ENCODE measurements at regions not wholly inside any gene's neighbourhood (a gene's known extent, or its start where the extent isn't known, plus 50 kb on each side); places are given as distances from the start of the nearest gene placed in this dataset.
A peak's percentile ranks its signal among the peaks of the same experiment; 100 is the strongest.

DNA sequence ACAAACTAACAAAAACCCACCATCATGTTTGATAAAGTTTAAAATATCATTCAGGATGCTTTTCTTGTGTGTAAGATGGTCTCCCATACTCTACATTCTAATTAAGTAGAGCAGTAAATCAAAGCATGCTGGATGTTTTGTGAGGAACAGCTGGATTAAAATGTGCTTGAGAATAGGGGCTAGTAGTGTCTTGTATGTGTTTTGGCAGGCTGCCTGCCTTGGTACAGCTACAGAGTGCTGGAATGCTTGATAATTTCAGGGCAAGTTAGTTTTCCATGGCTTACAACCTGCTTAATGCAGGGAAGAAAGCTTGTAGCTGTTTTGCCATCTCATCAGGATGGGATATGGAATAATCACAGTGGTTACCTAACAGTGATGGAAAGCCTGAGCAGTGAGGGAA is 636.6 kb upstream of the MMS22L start:
- TF ChIP-seq CTCF (IDR thresholded peaks at IDR 0.05; ENCODE audit: insufficient read depth, low read length, severe bottlenecking): no peak
- DNase-seq (ENCODE audit: low read depth) (peak; percentile 51), FAIRE-seq (no peak)
- H3K4me3 ChIP-seq (ENCODE audit: low read depth, low read length): no peak overlapping the region
- H3K27me3 ChIP-seq (ENCODE audit: control insufficient read depth, insufficient read depth, low read length): peaks cover 2% of the 10 kb centered on the region
- H3K36me3 ChIP-seq (ENCODE audit: control insufficient read depth, insufficient read depth, low read length): no peaks in the 10 kb centered on the region

DNA sequence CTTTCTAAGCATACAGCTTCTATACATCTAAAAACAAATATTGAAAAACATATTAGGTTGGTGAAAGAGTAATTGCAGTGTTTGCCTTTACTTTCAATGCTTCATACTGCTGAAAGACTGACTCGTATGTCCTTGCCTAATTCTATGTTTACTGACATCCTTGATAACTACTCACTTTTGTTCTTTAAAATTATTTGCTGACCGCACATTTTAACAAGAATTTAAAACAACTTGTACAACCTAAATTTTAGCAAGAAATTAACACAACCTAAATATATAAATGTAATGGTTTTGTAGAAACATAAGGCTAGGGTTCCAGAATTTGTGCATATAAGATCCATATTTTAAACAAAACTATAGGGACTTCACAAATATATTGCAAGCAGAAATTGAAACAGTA is 640.2 kb upstream of the MMS22L start:
- H3K4me3 ChIP-seq (ENCODE audit: low read depth, low read length): no peak overlapping the region
- FAIRE-seq (no peak), DNase-seq (ENCODE audit: low read depth) (no peak)
- H3K36me3 ChIP-seq (ENCODE audit: control insufficient read depth, insufficient read depth, low read length): no peaks in the 10 kb centered on the region
- no peaks in the 10 kb centered on the region for H3K27me3 ChIP-seq (ENCODE audit: control insufficient read depth, insufficient read depth, low read length)
- no peak for TF ChIP-seq CTCF (IDR thresholded peaks at IDR 0.05; ENCODE audit: insufficient read depth, low read length, severe bottlenecking)

GRCh38 chr6:97925504-97925903 is 642.5 kb upstream of the MMS22L start:
- no peaks in the 10 kb centered on the region for H3K27me3 ChIP-seq (ENCODE audit: control insufficient read depth, insufficient read depth, low read length)
- TF ChIP-seq CTCF (IDR thresholded peaks at IDR 0.05; ENCODE audit: insufficient read depth, low read length, severe bottlenecking): peak; percentile 34
- FAIRE-seq (no peak), DNase-seq (ENCODE audit: low read depth) (peak; percentile 36)
- H3K36me3 ChIP-seq (ENCODE audit: control insufficient read depth, insufficient read depth, low read length): no peaks in the 10 kb centered on the region
- no peak overlapping the region for H3K4me3 ChIP-seq (ENCODE audit: low read depth, low read length)

DNA sequence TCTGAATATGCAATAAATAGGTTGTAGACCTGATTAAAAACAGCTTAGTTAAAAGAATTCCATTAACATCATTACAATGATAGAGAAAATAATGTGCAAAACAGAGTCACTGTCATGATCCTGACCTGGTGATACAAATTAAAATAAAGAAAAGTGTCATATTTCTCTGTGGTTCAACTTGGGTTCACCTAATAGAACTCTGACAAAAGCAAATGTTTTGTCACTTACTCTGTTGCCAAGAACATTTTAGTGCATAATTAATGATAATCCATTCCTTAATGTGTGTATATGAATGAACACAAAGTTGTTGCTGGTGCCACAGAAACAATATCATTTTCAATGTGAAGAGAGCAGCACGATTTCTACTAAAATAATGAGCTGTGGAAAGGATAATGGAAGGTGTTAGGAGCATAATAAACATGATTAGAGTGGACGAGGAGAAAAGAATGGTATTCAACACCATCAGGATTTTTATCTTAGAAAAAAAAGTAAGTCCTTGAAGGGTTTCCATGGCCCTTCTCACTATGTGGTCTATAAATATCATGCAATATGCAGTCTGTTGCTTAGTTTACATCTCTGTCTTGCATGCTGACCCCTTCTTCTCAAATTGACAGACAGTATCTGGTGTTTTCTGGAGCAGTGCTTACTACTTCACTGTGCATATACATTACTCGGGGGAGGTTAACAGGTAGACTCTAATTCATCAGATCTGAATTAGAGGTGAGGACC is 656.6 kb upstream of the MMS22L start:
- FAIRE-seq (no peak), DNase-seq (ENCODE audit: low read depth) (no peak)
- Histone ChIP-seq H3K4me3 (ENCODE audit: low read depth, low read length) (no peak overlapping the region), H3K27me3 (ENCODE audit: control insufficient read depth, insufficient read depth, low read length) (no peaks in the 10 kb centered on the region), H3K36me3 (ENCODE audit: control insufficient read depth, insufficient read depth, low read length) (no peaks in the 10 kb centered on the region)
- no peak for TF ChIP-seq CTCF (IDR thresholded peaks at IDR 0.05; ENCODE audit: insufficient read depth, low read length, severe bottlenecking)

DNA sequence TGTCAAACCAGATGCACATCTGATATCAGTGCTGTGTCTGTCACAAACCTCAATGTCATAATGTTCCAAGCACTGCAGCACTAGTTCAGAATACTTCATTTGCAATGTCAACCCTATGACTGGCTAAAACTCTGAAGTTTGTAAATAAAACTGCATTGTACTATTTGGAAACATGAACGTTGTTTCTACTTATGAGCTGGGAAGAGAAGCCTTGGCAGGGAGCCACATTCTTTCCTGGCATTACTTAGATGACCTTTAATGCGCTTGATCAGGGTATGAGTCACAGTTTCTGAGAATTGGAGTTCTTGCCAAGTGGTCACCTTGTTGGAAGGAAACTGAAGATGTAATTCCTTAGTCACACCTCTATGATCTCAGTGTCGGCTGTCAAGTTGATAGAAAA is 664.8 kb upstream of the MMS22L start:
- H3K36me3 ChIP-seq (ENCODE audit: control insufficient read depth, insufficient read depth, low read length): no peaks in the 10 kb centered on the region
- no peak overlapping the region for H3K4me3 ChIP-seq (ENCODE audit: low read depth, low read length)
- TF ChIP-seq CTCF (IDR thresholded peaks at IDR 0.05; ENCODE audit: insufficient read depth, low read length, severe bottlenecking): no peak
- FAIRE-seq (no peak), DNase-seq (ENCODE audit: low read depth) (peak; percentile 99)
- H3K27me3 ChIP-seq (ENCODE audit: control insufficient read depth, insufficient read depth, low read length): no peaks in the 10 kb centered on the region

DNA sequence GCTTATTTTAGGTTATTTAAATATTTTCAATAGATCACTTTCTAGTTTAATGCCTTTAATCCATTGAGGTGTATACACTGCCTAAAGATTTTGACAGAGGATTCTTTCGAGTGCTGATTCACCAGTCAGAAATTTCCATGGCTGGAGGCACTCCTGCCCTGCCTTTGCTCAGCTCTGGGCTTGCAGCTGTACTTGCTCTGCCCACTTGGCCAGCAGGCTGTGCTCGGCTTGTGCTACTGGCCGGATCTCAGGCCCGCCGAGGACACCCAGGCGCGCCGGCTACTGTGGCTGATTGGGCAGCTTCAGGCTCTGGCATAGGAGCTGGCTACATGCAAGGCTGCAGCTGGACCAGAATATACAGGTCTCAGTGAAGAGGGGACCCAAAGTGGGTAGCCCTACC is 675.1 kb upstream of the MMS22L start:
- no peak for FAIRE-seq
- Histone ChIP-seq H3K36me3 (ENCODE audit: control insufficient read depth, insufficient read depth, low read length) (no peaks in the 10 kb centered on the region), H3K4me3 (ENCODE audit: low read depth, low read length) (no peak overlapping the region), H3K27me3 (ENCODE audit: control insufficient read depth, insufficient read depth, low read length) (peaks cover 3% of the 10 kb centered on the region)
- peak; percentile 28 for TF ChIP-seq CTCF (IDR thresholded peaks at IDR 0.05; ENCODE audit: insufficient read depth, low read length, severe bottlenecking)
- peak; percentile 77 for DNase-seq (ENCODE audit: low read depth)

Data from bronchial epithelial cell (primary cell).